GM12892 (cell line): ENCODE measurements at regions not wholly inside any gene's neighbourhood (a gene's known extent, or its start where the extent isn't known, plus 50 kb on each side); places are given as distances from the start of the nearest gene placed in this dataset.

Source experiments
- POLR2A ChIP-seq: IDR thresholded peaks from 2 replicates; pipeline ENCODE4 v1.6.1; 2011; ENCODE audit warnings: low read depth, low read length, control low read depth
- POLR2AphosphoS5 ChIP-seq: IDR thresholded peaks from 2 replicates; pipeline ENCODE4 v1.6.1; 2011; ENCODE audit warnings: low read depth, low read length, control low read depth

DNA sequence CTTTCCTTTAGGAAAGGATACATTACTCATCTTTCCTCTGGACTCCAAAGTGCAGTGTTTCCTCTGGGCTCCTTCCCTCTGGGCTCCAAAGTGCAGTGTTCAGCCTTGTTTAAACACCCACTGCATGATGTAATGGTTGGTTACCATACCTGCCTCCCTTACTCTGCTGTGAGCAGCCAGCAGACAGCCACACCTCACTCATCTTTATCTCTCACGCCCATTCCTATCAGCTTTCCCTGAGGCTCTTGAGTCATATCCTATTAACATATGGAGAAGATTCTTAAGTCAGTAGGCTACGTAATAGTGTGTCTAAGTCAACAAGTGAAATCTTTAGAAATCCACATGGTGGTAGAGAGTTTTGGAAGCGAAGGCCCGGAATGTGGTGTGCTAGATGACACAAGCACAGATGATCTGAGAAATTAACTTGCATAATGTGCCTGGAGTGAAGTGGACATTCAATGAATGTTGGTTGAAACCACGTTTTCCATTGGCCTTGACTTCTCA, 97.2 kb upstream of the CTNNB1 start:
- TF ChIP-seq POLR2A (no peak), POLR2AphosphoS5 (no peak)
